CD4-positive, alpha-beta memory T cell (primary cell): ENCODE measurements at regions not wholly inside any gene's neighbourhood (a gene's known extent, or its start where the extent isn't known, plus 50 kb on each side); places are given as distances from the start of the nearest gene placed in this dataset.

ENCODE experiments used
- CTCF ChIA-PET: fragments of 350-600 bp; sonication (Branson Sonifier 250); formaldehyde crosslinking; loops from one replicate; lab custom pipeline; 2021; ENCODE audit warnings: inconsistent platforms; ENCODE audit not compliant: partially characterized antibody; lab: Charles Lee
- POLR2A ChIA-PET: fragments of 350-600 bp; sonication (Branson Sonifier 250); formaldehyde crosslinking; loops from one replicate; lab custom pipeline; 2021; ENCODE audit not compliant: partially characterized antibody; lab: Charles Lee
- DNase-seq, 5 donors: peaks; one replicate each; pipeline versions ENCODE4 v3.0.0 to v3.0.0-alpha.2; 2020 to 2022; ENCODE audit warnings: mixed read lengths in 1 of 5
- H3K27ac ChIP-seq: one replicate; pipeline ENCODE4 v1.7.0; 2013; ENCODE audit warnings: low read depth, low read length
- H3K27me3 ChIP-seq: 2 replicates; pipeline ENCODE4 v1.7.0; 2013; ENCODE audit warnings: mild to moderate bottlenecking, low read length, moderate library complexity; ENCODE audit not compliant: insufficient read depth
- H3K36me3 ChIP-seq: 2 replicates; pipeline ENCODE4 v1.7.0; 2013; ENCODE audit warnings: mild to moderate bottlenecking, low read length, moderate library complexity; ENCODE audit not compliant: insufficient read depth
- H3K4me1 ChIP-seq: 2 replicates; pipeline ENCODE4 v1.7.0; 2013; ENCODE audit warnings: mild to moderate bottlenecking, low read length, moderate library complexity; ENCODE audit not compliant: insufficient read depth
- H3K4me3 ChIP-seq, 2 donors: one replicate each; pipeline ENCODE4 v1.7.0; 2013; ENCODE audit warnings: low read length in 2 of 2, mild to moderate bottlenecking in 1 of 2
- H3K9me3 ChIP-seq, 2 donors: one replicate each; pipeline ENCODE4 v1.7.0; 2013; ENCODE audit warnings: low read length in 2 of 2, control low read depth in 1 of 2; ENCODE audit not compliant: control insufficient read depth in 1 of 2
- H3K27ac Mint-ChIP-seq, 7 donors: one replicate each; pipeline ENCODE4 v1.8.0; 2020 to 2021; ENCODE audit warnings: mixed read lengths in 7 of 7, mild to moderate bottlenecking in 6 of 7, inconsistent platforms in 3 of 7, moderate library complexity in 3 of 7
- H3K27me3 Mint-ChIP-seq, 2 donors: one replicate each; pipeline ENCODE4 v1.8.0; 2020 to 2021; ENCODE audit warnings: mixed read lengths in 2 of 2
- H3K36me3 Mint-ChIP-seq, 2 donors: one replicate each; pipeline ENCODE4 v1.8.0; 2020 to 2021; ENCODE audit warnings: mixed read lengths in 2 of 2, inconsistent platforms in 1 of 2, mild to moderate bottlenecking in 1 of 2
- H3K4me1 Mint-ChIP-seq, 4 donors: one replicate each; pipeline ENCODE4 v1.8.0; 2020 to 2021; ENCODE audit warnings: mixed read lengths in 4 of 4, mild to moderate bottlenecking in 1 of 4
- H3K4me3 Mint-ChIP-seq, 8 donors: one replicate each; pipeline ENCODE4 v1.8.0; 2020 to 2021; ENCODE audit warnings: mixed read lengths in 8 of 8, mild to moderate bottlenecking in 7 of 8, moderate library complexity in 6 of 8, inconsistent platforms in 3 of 8
- H3K9me3 Mint-ChIP-seq, 8 donors: one replicate each; pipeline ENCODE4 v1.8.0; 2020 to 2021; ENCODE audit warnings: mixed read lengths in 8 of 8, mild to moderate bottlenecking in 5 of 8, inconsistent platforms in 3 of 8, moderate library complexity in 1 of 8
- intact Hi-C: fragments of 100-400 bp; cut with micrococcal nuclease; formaldehyde crosslinking; loops from one replicate; pipeline ENCODE4 v1.15.1; 2023

DNA sequence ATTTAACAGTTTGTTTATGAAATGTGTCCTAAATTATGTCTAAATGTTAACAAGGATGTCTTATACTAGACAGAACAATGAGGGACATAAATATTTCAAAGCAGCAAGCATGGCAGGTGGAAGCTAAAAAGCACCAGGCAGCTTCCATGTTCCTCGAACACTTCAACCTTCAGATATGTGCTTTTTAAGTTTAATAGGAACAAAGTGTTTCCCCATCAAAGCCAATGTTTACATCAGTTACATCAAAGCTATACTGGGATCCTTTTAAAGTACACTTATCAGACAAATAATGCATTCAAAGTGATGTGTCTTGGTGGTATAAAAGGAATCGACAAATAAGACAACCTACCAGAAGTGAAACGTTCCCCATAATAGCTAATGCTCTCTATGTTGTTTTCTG lies 2841.1 kb upstream of the PCDH20 start:
- H3K4me3 Mint-ChIP-seq = no peak overlapping the region
- ChIA-PET POLR2A (no interaction called here), CTCF (no interaction called here)
- intact Hi-C loops = no loop called here
- H3K9me3 Mint-ChIP-seq = peaks cover 0 to 21% (median 10%) of the 10 kb centered on the region in 8 donors
- H3K27me3 Mint-ChIP-seq = no peaks in the 10 kb centered on the region
- Histone ChIP-seq H3K27me3 (no peaks in the 10 kb centered on the region), H3K36me3 (no peaks in the 10 kb centered on the region), H3K4me3 (no peak overlapping the region), H3K9me3 (no peaks in the 10 kb centered on the region), H3K27ac (no peak overlapping the region), H3K4me1 (no peaks in the 10 kb centered on the region)
- H3K36me3 Mint-ChIP-seq = no peaks in the 10 kb centered on the region
- no peaks in the 10 kb centered on the region for H3K4me1 Mint-ChIP-seq
- H3K27ac Mint-ChIP-seq = no peak overlapping the region
- DNase-seq = no peak

DNA sequence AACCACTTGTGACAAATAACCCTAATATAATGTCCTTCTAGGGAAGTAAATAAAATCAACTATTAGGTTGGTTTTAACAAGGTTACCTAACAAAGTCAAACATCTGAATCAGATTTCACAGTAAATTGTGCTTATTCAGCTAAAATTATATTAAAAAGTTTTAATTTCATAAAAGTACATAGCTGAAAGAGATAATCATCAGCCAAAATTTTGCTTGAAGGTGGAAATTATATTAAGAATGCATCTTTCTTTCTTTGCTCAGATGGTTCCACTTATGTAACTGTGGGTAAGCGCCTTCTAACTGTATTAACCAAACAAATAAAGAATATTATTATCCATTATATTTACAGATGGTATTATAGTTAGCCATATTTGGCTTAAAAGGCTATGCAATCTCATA lies 2840.3 kb upstream of the PCDH20 start:
- peaks cover 0 to 20% (median 11%) of the 10 kb centered on the region in 8 donors for H3K9me3 Mint-ChIP-seq
- H3K27ac Mint-ChIP-seq = no peak overlapping the region
- ChIA-PET POLR2A (no interaction called here), CTCF (no interaction called here)
- Histone ChIP-seq H3K36me3 (no peaks in the 10 kb centered on the region), H3K27me3 (no peaks in the 10 kb centered on the region), H3K9me3 (no peaks in the 10 kb centered on the region), H3K27ac (no peak overlapping the region), H3K4me1 (no peaks in the 10 kb centered on the region), H3K4me3 (no peak overlapping the region)
- intact Hi-C loops = no loop called here
- H3K36me3 Mint-ChIP-seq = no peaks in the 10 kb centered on the region
- H3K4me3 Mint-ChIP-seq = no peak overlapping the region
- no peaks in the 10 kb centered on the region for H3K4me1 Mint-ChIP-seq
- no peaks in the 10 kb centered on the region for H3K27me3 Mint-ChIP-seq
- DNase-seq = no peak

GRCh38 chr13:64248371-64249065 lies 2832.9 kb upstream of the PCDH20 start:
- no peaks in the 10 kb centered on the region for H3K27me3 Mint-ChIP-seq
- H3K27ac Mint-ChIP-seq = no peak overlapping the region
- no peak overlapping the region for H3K4me3 ChIP-seq
- ChIA-PET CTCF (no interaction called here), POLR2A (no interaction called here)
- H3K27me3 ChIP-seq = no peaks in the 10 kb centered on the region
- H3K9me3 Mint-ChIP-seq = peaks cover 3 to 31% (median 12%) of the 10 kb centered on the region in 8 donors
- H3K4me1 Mint-ChIP-seq = no peaks in the 10 kb centered on the region
- no peaks in the 10 kb centered on the region for H3K36me3 Mint-ChIP-seq
- H3K4me3 Mint-ChIP-seq = no peak overlapping the region
- H3K4me1 ChIP-seq = no peaks in the 10 kb centered on the region
- no peak for DNase-seq
- intact Hi-C loops = no loop called here
- H3K27ac ChIP-seq = no peak overlapping the region
- no peaks in the 10 kb centered on the region for H3K36me3 ChIP-seq
- H3K9me3 ChIP-seq = no peaks in the 10 kb centered on the region

GRCh38 chr13:64239372-64239771 lies 2823.7 kb upstream of the PCDH20 start:
- POLR2A ChIA-PET = no interaction called here

DNA sequence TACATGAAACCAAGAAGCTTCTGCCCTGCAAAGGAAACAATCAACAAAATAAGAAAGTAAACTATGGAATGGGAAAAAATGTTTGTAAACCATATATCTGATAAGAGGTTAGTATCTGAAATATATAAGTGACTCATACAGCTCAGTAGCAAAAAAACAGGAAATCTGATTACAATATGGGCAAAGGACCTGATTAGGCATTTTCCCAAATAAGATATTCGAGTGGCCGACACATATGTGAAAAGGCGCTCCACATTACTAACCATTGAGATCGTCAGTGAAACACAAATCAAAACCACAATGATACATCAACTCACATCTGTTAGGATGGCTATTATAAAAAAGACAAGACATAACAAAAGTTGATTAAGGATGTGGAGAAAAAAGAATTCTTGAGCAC lies 2818.6 kb upstream of the PCDH20 start:
- H3K27ac ChIP-seq = no peak overlapping the region
- Mint-ChIP-seq H3K27me3 (no peaks in the 10 kb centered on the region), H3K27ac (no peak overlapping the region), H3K4me1 (no peaks in the 10 kb centered on the region), H3K36me3 (no peaks in the 10 kb centered on the region), H3K9me3 (peaks cover 0 to 16% (median 7%) of the 10 kb centered on the region in 8 donors), H3K4me3 (no peak overlapping the region)
- no peaks in the 10 kb centered on the region for H3K27me3 ChIP-seq
- intact Hi-C loops = no loop called here
- POLR2A ChIA-PET = no interaction called here
- CTCF ChIA-PET = no interaction called here
- no peak overlapping the region for H3K4me3 ChIP-seq
- H3K9me3 ChIP-seq = no peaks in the 10 kb centered on the region
- DNase-seq = no peak
- H3K36me3 ChIP-seq = no peaks in the 10 kb centered on the region
- no peaks in the 10 kb centered on the region for H3K4me1 ChIP-seq

More at GRCh38 chr13:64239372-64239771, 2823.7 kb upstream of the PCDH20 start:
- H3K9me3 Mint-ChIP-seq = peaks cover 0 to 9% (median 6%) of the 10 kb centered on the region in 8 donors
- H3K4me1 ChIP-seq = no peaks in the 10 kb centered on the region
- no peak overlapping the region for H3K27ac Mint-ChIP-seq
- no peak overlapping the region for H3K27ac ChIP-seq
- no peak overlapping the region for H3K4me3 ChIP-seq
- H3K4me1 Mint-ChIP-seq = no peaks in the 10 kb centered on the region
- no peaks in the 10 kb centered on the region for H3K36me3 Mint-ChIP-seq
- no peaks in the 10 kb centered on the region for H3K36me3 ChIP-seq
- no peak overlapping the region for H3K4me3 Mint-ChIP-seq
- no peaks in the 10 kb centered on the region for H3K27me3 Mint-ChIP-seq
- intact Hi-C loops = no loop called here
- no peak for DNase-seq
- H3K9me3 ChIP-seq = no peaks in the 10 kb centered on the region
- no peaks in the 10 kb centered on the region for H3K27me3 ChIP-seq
- CTCF ChIA-PET = no interaction called here

- ChIA-PET POLR2A (no interaction called here), CTCF (no interaction called here)
- no peak overlapping the region for H3K4me3 ChIP-seq
- DNase-seq = no peak
- no peaks in the 10 kb centered on the region for H3K4me1 ChIP-seq
- no peaks in the 10 kb centered on the region for H3K9me3 ChIP-seq
- intact Hi-C loops = no loop called here
- no peaks in the 10 kb centered on the region for H3K4me1 Mint-ChIP-seq
- no peaks in the 10 kb centered on the region for H3K36me3 Mint-ChIP-seq
- no peak overlapping the region for H3K27ac Mint-ChIP-seq
- no peaks in the 10 kb centered on the region for H3K27me3 Mint-ChIP-seq
- H3K27ac ChIP-seq = no peak overlapping the region
- H3K9me3 Mint-ChIP-seq = peaks cover 2 to 16% (median 7%) of the 10 kb centered on the region in 8 donors
- H3K4me3 Mint-ChIP-seq = no peak overlapping the region
- H3K27me3 ChIP-seq = no peaks in the 10 kb centered on the region
- no peaks in the 10 kb centered on the region for H3K36me3 ChIP-seq
Observed at GRCh38 chr13:64223016-64223415, 2807.4 kb upstream of the PCDH20 start.

- no peaks in the 10 kb centered on the region for H3K27me3 ChIP-seq
- no peaks in the 10 kb centered on the region for H3K9me3 ChIP-seq
- ChIA-PET CTCF (no interaction called here), POLR2A (no interaction called here)
- H3K4me3 ChIP-seq = no peak overlapping the region
- H3K27me3 Mint-ChIP-seq = no peaks in the 10 kb centered on the region
- no peak overlapping the region for H3K27ac ChIP-seq
- no peak overlapping the region for H3K4me3 Mint-ChIP-seq
- H3K36me3 Mint-ChIP-seq = no peaks in the 10 kb centered on the region
- H3K4me1 ChIP-seq = no peaks in the 10 kb centered on the region
- H3K4me1 Mint-ChIP-seq = no peaks in the 10 kb centered on the region
- H3K36me3 ChIP-seq = no peaks in the 10 kb centered on the region
- intact Hi-C loops = no loop called here
- DNase-seq = no peak
- H3K9me3 Mint-ChIP-seq = peaks cover 0 to 11% (median 6%) of the 10 kb centered on the region in 8 donors
- H3K27ac Mint-ChIP-seq = no peak overlapping the region
Observed at GRCh38 chr13:64206430-64207225, 2791.0 kb upstream of the PCDH20 start.
